Ishikawa (cell line): ENCODE measurements at regions not wholly inside any gene's neighbourhood (a gene's known extent, or its start where the extent isn't known, plus 50 kb on each side); places are given as distances from the start of the nearest gene placed in this dataset.

ENCODE experiments used
- CEBPB ChIP-seq: IDR thresholded peaks from 2 replicates; pipeline ENCODE4 v1.6.1; 2012
- CREB1 ChIP-seq: IDR thresholded peaks from 2 replicates; pipeline ENCODE4 v1.6.1; 2012; ENCODE audit warnings: low read depth
- EGR1 ChIP-seq: IDR thresholded peaks from 2 replicates; pipeline ENCODE4 v1.6.1; 2012
- EP300 ChIP-seq: IDR thresholded peaks from 2 replicates; pipeline ENCODE4 v1.6.1; 2012; ENCODE audit warnings: borderline replicate concordance
- FOXM1 ChIP-seq: IDR thresholded peaks from 2 replicates; pipeline ENCODE4 v1.6.1; 2012; ENCODE audit warnings: low read depth, borderline replicate concordance
- NFIC ChIP-seq: IDR thresholded peaks from 2 replicates; pipeline ENCODE4 v1.6.1; 2012
- RAD21 ChIP-seq: IDR thresholded peaks from 2 replicates; pipeline ENCODE4 v1.6.1; 2012; ENCODE audit warnings: low read depth
- TAF1 ChIP-seq: IDR thresholded peaks from 2 replicates; pipeline ENCODE4 v1.6.1; 2012; ENCODE audit warnings: low read depth, mild to moderate bottlenecking
- TCF12 ChIP-seq: IDR thresholded peaks from 2 replicates; pipeline ENCODE4 v1.6.1; 2012; ENCODE audit warnings: low read depth
- TEAD4 ChIP-seq: IDR thresholded peaks from 2 replicates; pipeline ENCODE4 v1.6.1; 2012
- USF1 ChIP-seq: IDR thresholded peaks from 2 replicates; pipeline ENCODE4 v1.6.1; 2012
- YY1 ChIP-seq: IDR thresholded peaks from 2 replicates; pipeline ENCODE4 v1.6.1; 2012; ENCODE audit warnings: low read depth
- ZBTB7A ChIP-seq: IDR thresholded peaks from 2 replicates; pipeline ENCODE4 v1.6.1; 2012; ENCODE audit warnings: low read depth
- TF ChIP-seq, protein P1 (sequence below): IDR thresholded peaks from 2 replicates; pipeline ENCODE4 v1.6.1; 2012; ENCODE audit warnings: low read depth, mild to moderate bottlenecking
- TF ChIP-seq, protein P2 (sequence below): IDR thresholded peaks from 2 replicates; pipeline ENCODE4 v1.6.1; 2012

GRCh38 chr22:48652796-48653195 lies 1174.9 kb downstream of the BRD1 start:
- no peak for TF ChIP-seq NFIC
- TF ChIP-seq YY1: no peak
- no peak for TF ChIP-seq CREB1
- no peak for TF ChIP-seq FOXM1
- no peak for TF ChIP-seq USF1

- TF ChIP-seq EP300: no peak
- TF ChIP-seq, protein P1, sequence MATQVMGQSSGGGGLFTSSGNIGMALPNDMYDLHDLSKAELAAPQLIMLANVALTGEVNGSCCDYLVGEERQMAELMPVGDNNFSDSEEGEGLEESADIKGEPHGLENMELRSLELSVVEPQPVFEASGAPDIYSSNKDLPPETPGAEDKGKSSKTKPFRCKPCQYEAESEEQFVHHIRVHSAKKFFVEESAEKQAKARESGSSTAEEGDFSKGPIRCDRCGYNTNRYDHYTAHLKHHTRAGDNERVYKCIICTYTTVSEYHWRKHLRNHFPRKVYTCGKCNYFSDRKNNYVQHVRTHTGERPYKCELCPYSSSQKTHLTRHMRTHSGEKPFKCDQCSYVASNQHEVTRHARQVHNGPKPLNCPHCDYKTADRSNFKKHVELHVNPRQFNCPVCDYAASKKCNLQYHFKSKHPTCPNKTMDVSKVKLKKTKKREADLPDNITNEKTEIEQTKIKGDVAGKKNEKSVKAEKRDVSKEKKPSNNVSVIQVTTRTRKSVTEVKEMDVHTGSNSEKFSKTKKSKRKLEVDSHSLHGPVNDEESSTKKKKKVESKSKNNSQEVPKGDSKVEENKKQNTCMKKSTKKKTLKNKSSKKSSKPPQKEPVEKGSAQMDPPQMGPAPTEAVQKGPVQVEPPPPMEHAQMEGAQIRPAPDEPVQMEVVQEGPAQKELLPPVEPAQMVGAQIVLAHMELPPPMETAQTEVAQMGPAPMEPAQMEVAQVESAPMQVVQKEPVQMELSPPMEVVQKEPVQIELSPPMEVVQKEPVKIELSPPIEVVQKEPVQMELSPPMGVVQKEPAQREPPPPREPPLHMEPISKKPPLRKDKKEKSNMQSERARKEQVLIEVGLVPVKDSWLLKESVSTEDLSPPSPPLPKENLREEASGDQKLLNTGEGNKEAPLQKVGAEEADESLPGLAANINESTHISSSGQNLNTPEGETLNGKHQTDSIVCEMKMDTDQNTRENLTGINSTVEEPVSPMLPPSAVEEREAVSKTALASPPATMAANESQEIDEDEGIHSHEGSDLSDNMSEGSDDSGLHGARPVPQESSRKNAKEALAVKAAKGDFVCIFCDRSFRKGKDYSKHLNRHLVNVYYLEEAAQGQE: no peak
- no peak for TF ChIP-seq RAD21
- no peak for TF ChIP-seq CREB1
- TF ChIP-seq TCF12: no peak
- no peak for TF ChIP-seq USF1
- TF ChIP-seq YY1: no peak
- no peak for TF ChIP-seq FOXM1
- no peak for TF ChIP-seq TEAD4
- no peak for TF ChIP-seq TAF1
- no peak for TF ChIP-seq ZBTB7A
- TF ChIP-seq EGR1: no peak
- no peak for TF ChIP-seq CEBPB
- TF ChIP-seq NFIC: no peak
- TF ChIP-seq, protein P2, sequence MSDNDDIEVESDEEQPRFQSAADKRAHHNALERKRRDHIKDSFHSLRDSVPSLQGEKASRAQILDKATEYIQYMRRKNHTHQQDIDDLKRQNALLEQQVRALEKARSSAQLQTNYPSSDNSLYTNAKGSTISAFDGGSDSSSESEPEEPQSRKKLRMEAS: no peak
These were observed 1175.6 kb downstream of the BRD1 start for GRCh38 chr22:48651981-48652538.

DNA sequence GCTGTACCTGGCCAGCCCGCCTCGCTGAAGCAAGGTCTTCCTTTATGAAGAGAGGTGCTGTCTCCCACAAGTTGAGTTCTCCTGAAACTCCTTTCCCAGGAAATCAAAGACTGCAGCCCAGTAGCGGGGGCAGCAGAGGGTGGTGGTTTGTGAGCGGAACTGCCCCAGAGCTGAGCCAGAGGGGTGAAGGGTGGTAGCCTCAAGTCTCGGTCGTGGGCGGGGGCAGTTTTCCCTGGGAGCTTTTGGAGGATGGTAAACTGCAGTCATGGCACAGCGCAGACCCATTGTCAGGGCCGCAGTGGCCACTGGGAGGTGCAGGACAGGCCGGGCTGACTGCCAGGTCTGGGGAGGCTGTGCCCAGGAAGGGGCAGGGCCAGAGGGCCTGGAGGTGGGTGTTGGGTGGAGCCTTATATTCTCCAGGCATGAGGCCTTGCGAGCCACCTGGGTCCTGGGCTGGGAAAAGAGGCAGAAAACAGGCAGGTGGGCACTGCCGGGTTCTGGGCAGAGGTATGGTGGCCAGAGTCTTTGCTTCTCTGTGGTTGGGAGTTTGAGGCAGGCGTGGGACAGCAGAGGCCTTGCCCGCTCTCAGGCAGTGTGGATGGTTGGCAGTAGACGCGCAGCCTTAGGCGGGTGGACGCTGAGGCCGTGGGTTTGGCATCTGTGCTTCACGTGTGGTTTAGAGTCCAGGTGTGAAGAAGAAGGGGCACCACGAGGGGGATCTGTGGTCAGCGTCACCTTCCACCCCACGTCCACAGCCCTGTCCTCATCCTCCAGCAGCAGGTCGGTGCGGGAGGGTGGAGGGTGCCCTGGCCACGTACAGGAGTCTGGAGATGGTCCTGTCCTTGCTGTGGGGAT lies 1176.4 kb downstream of the BRD1 start:
- TF ChIP-seq USF1 (no peak), TAF1 (no peak), TCF12 (no peak), TEAD4 (no peak), CREB1 (no peak), RAD21 (no peak), EP300 (no peak), CEBPB (no peak), EGR1 (no peak), FOXM1 (no peak), YY1 (no peak), NFIC (no peak), ZBTB7A (no peak)
- TF ChIP-seq, protein P2: no peak
- TF ChIP-seq, protein P1: no peak

- TF ChIP-seq TCF12 (no peak), TEAD4 (no peak), CEBPB (no peak), EGR1 (no peak), EP300 (no peak), RAD21 (no peak), USF1 (no peak), ZBTB7A (no peak), NFIC (no peak), CREB1 (no peak), TAF1 (no peak), YY1 (no peak), FOXM1 (no peak)
- TF ChIP-seq, protein P1: no peak
- TF ChIP-seq, protein P2: no peak
These were observed 1177.2 kb downstream of the BRD1 start for GRCh38 chr22:48650323-48651035.
